PFSK-1 (cell line): ENCODE measurements at regions not wholly inside any gene's neighbourhood (a gene's known extent, or its start where the extent isn't known, plus 50 kb on each side); places are given as distances from the start of the nearest gene placed in this dataset.
A peak's percentile ranks its signal among the peaks of the same experiment; 100 is the strongest.

ENCODE experiments used
- FOXP2 ChIP-seq: optimal IDR thresholded peaks from 2 replicates; pipeline ENCODE3; 2011; ENCODE audit warnings: borderline replicate concordance, control low read depth, inconsistent platforms; ENCODE audit not compliant: insufficient read depth; ENCODE audit errors: extremely low read length, extremely low read depth
- POLR2AphosphoS5 ChIP-seq: IDR thresholded peaks from 2 replicates; pipeline ENCODE4 v1.6.1; 2012; ENCODE audit warnings: low read depth, mild to moderate bottlenecking, control low read depth, low read length, moderate library complexity
- REST ChIP-seq, 2 experiments: IDR thresholded peaks; 2 replicates each; pipeline versions ENCODE4 v1.6.1 to v1.8.0; 2011 to 2012; ENCODE audit warnings: low read depth in 2 of 2, low read length in 2 of 2, control low read depth in 1 of 2, inconsistent platforms in 1 of 2, mild to moderate bottlenecking in 1 of 2, moderate library complexity in 1 of 2; ENCODE audit not compliant: insufficient read depth in 1 of 2
- SIN3A ChIP-seq: IDR thresholded peaks from 2 replicates; pipeline ENCODE4 v1.6.1; 2012; ENCODE audit warnings: mild to moderate bottlenecking, low read length, moderate library complexity, borderline replicate concordance; ENCODE audit not compliant: insufficient read depth
- TAF1 ChIP-seq: IDR thresholded peaks from 2 replicates; pipeline ENCODE4 v1.6.1; 2012; ENCODE audit warnings: low read length, control low read depth, borderline replicate concordance; ENCODE audit not compliant: insufficient read depth

- TF ChIP-seq REST (IDR thresholded peaks at IDR 0.05; ENCODE audit: insufficient read depth in 1 of 2, low read depth in 2 of 2, low read length in 2 of 2), result no peak
- TF ChIP-seq SIN3A, result no peak
- no peak for TF ChIP-seq FOXP2
- no peak for TF ChIP-seq TAF1
- no peak for TF ChIP-seq POLR2AphosphoS5
Observed at GRCh38 chr17:79201119-79201518, 126.5 kb downstream of the ENGASE start.

- TF ChIP-seq REST (IDR thresholded peaks at IDR 0.05; ENCODE audit: insufficient read depth in 1 of 2, low read depth in 2 of 2, low read length in 2 of 2) (no peak), FOXP2 (no peak), SIN3A (no peak), POLR2AphosphoS5 (no peak), TAF1 (no peak)
Observed at GRCh38 chr17:79196913-79197312, 122.3 kb downstream of the ENGASE start.

GRCh38 chr17:79192503-79193351, 118.1 kb downstream of the ENGASE start:
- TF ChIP-seq POLR2AphosphoS5 (no peak), SIN3A (no peak), REST (IDR thresholded peaks at IDR 0.05; ENCODE audit: insufficient read depth in 1 of 2, low read depth in 2 of 2, low read length in 2 of 2) (peak; percentile 97), FOXP2 (no peak), TAF1 (no peak)

- TF ChIP-seq TAF1, result no peak
- no peak for TF ChIP-seq POLR2AphosphoS5
- TF ChIP-seq REST (IDR thresholded peaks at IDR 0.05; ENCODE audit: insufficient read depth in 1 of 2, low read depth in 2 of 2, low read length in 2 of 2), result no peak
- TF ChIP-seq SIN3A, result no peak
- TF ChIP-seq FOXP2, result no peak
Observed at GRCh38 chr17:79191270-79191934, 116.8 kb downstream of the ENGASE start.
